ENCODE measurements at regions not wholly inside any gene's neighbourhood (a gene's known extent, or its start where the extent isn't known, plus 50 kb on each side); places are given as distances from the start of the nearest gene placed in this dataset.

DNA sequence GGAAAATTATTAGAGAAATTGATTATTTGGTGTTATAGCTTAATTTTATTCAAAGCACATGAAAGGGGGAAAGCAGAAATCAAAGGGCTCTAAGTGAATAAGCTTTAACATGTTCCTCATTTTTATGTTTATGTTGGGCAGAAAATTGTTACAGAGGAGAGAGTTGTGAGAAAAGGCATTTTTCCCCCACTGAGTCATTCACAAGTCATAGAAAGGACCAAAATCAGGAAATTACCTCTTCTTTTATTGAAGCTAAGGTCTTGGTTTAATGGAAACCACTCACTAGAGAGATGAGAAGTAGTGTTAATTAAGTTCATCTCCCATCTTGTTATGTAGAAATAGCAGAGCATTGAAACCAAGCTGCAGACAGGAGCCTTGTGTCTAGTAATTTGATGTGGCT is 175.3 kb upstream of the THUMPD2 start:
- Histone ChIP-seq H3K4me3 (no peak overlapping the region), H3K27me3 (no peaks in the 10 kb centered on the region), H3K36me3 (no peaks in the 10 kb centered on the region), H3K4me1 (ENCODE audit: insufficient read depth) (no peaks in the 10 kb centered on the region), H3K27ac (no peak overlapping the region), H3K9me3 (no peaks in the 10 kb centered on the region)
- TF ChIP-seq, protein P1, sequence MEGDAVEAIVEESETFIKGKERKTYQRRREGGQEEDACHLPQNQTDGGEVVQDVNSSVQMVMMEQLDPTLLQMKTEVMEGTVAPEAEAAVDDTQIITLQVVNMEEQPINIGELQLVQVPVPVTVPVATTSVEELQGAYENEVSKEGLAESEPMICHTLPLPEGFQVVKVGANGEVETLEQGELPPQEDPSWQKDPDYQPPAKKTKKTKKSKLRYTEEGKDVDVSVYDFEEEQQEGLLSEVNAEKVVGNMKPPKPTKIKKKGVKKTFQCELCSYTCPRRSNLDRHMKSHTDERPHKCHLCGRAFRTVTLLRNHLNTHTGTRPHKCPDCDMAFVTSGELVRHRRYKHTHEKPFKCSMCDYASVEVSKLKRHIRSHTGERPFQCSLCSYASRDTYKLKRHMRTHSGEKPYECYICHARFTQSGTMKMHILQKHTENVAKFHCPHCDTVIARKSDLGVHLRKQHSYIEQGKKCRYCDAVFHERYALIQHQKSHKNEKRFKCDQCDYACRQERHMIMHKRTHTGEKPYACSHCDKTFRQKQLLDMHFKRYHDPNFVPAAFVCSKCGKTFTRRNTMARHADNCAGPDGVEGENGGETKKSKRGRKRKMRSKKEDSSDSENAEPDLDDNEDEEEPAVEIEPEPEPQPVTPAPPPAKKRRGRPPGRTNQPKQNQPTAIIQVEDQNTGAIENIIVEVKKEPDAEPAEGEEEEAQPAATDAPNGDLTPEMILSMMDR (IDR thresholded peaks at IDR 0.05) = no peak
- TF ChIP-seq EP300 (IDR thresholded peaks at IDR 0.05) (no peak), POLR2A (IDR thresholded peaks at IDR 0.05) (no peak)
- intact Hi-C loops (cut with DNase I) = no loop called here
- no peak for DNase-seq

GRCh38 chr2:39949131-39949530 is 170.1 kb upstream of the THUMPD2 start:
- WGBS, 3 donors = 78 to 90% (median 89%) methylated on average over 1 of the region's 1 CpG
- H3K27ac ChIP-seq = no peak overlapping the region
- no peak for TF ChIP-seq EP300 (IDR thresholded peaks at IDR 0.05)
- TF ChIP-seq POLR2A (IDR thresholded peaks at IDR 0.05) = no peak
- H3K9me3 ChIP-seq = no peaks in the 10 kb centered on the region
- H3K36me3 ChIP-seq = no peaks in the 10 kb centered on the region
- DNase-seq = no peak
- H3K4me3 ChIP-seq = no peak overlapping the region
- no peaks in the 10 kb centered on the region for H3K27me3 ChIP-seq
- no peaks in the 10 kb centered on the region for H3K4me1 ChIP-seq (ENCODE audit: insufficient read depth)
- intact Hi-C loops (cut with DNase I) = no loop called here

DNA sequence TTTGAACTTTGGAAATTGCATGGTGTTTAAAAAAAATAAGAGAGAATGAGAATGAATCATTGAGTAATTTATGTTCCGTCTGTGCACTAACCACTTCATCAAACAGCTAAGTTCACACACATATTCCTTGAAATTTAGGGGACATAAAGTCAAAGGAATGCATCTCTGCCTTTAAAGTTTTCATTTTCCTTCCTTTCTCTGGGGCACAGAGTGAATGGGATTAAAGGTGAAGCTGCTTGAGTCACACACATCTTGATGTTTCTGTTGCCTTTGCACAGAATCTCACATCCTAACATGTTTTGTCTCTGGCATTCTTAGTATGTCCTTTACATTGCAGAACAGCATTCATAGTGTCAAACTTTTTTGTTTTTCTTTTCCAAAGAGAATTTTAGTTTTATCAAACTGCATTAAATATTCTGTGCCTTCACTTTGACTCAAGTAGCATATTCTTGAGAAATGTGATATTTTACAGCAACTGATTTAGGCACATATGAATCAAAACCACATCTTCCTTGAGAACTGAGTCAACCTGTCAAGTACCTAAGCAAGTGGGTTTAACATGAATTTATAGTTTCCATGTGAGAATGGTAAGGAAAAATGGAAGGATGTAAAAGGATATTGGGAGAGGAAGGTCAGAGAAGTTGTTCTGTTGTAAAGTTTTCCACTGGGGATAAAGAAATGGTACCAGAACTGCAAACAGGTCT is 169.1 kb upstream of the THUMPD2 start:
- DNase-seq = no peak
- WGBS, 3 donors = 79 to 88% (median 84%) methylated on average over 1 of the region's 1 CpG

DNA sequence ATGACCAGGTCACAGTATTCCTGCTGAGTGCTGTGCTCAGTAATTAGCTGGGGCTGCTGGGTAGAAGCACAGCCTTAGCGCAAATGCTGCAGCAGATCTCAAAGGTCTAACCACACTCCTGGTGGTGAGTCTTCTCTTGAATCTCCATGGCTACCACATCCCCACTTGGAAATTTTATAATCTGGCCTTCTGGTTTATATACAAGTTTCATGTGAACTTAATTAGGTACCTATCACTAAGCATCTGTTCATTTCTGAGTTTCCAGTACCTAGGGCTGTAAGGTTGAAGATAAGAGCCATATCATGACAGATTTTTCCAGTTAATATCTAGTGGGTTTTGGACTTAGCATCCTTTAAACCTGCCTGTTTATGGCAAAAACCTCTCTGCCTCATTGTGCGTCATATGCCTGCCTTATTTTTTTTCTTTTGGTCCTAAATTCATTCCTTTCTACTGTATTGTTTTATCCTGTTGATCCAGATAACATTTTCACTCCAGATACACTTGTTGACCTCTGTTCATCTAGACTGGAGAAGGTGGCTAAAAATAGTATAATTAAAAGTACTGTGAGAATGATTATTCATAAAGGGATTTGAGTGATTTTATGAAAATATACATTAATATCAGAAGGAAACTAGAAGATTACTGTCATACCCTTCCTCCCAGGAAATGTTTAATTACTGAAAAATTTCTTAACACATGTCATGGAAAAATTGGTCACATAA is 168.4 kb upstream of the THUMPD2 start:
- no peaks in the 10 kb centered on the region for H3K27me3 ChIP-seq
- no peaks in the 10 kb centered on the region for H3K4me1 ChIP-seq (ENCODE audit: insufficient read depth)
- 95 to 100% (median 98%) methylated on average over 2 of the region's 2 CpGs for WGBS, 3 donors
- no peak overlapping the region for H3K27ac ChIP-seq
- TF ChIP-seq EP300 (IDR thresholded peaks at IDR 0.05) = no peak
- no peak for TF ChIP-seq POLR2A (IDR thresholded peaks at IDR 0.05)
- TF ChIP-seq, protein P1 (IDR thresholded peaks at IDR 0.05) = no peak
- no peak for DNase-seq
- no peak overlapping the region for H3K4me3 ChIP-seq
- no peaks in the 10 kb centered on the region for H3K9me3 ChIP-seq
- intact Hi-C loops (cut with DNase I) = no loop called here
- H3K36me3 ChIP-seq = no peaks in the 10 kb centered on the region

More for the DNA sequence above, 169.1 kb upstream of the THUMPD2 start:
- H3K9me3 ChIP-seq = no peaks in the 10 kb centered on the region
- H3K36me3 ChIP-seq = no peaks in the 10 kb centered on the region
- no peak for TF ChIP-seq EP300 (IDR thresholded peaks at IDR 0.05)
- TF ChIP-seq, protein P1 (IDR thresholded peaks at IDR 0.05) = no peak
- TF ChIP-seq POLR2A (IDR thresholded peaks at IDR 0.05) = no peak
- no peaks in the 10 kb centered on the region for H3K27me3 ChIP-seq
- no peaks in the 10 kb centered on the region for H3K4me1 ChIP-seq (ENCODE audit: insufficient read depth)
- H3K27ac ChIP-seq = no peak overlapping the region
- H3K4me3 ChIP-seq = no peak overlapping the region
- intact Hi-C loops (cut with DNase I) = no loop called here

DNA sequence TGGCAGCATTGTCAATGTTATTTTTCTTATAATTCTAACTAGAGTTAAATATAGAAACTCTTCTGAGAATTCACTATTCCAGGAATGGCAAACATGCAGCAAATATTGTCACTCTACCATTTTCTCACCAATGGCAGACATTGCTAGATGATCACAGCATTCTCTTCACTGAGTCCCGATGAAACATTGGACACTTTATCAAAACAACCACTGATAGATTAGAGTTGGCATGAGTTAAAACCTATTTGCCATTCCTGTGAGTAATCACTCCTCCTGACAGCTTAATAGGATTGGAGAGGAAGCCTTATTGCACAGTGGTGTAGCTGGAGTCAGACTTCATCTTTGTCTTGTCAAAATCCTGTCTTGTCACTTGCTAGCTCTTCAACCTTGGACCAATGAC is 163.9 kb upstream of the THUMPD2 start:
- Histone ChIP-seq H3K9me3 (no peaks in the 10 kb centered on the region), H3K36me3 (no peaks in the 10 kb centered on the region), H3K27me3 (no peaks in the 10 kb centered on the region), H3K27ac (no peak overlapping the region), H3K4me3 (no peak overlapping the region), H3K4me1 (ENCODE audit: insufficient read depth) (no peaks in the 10 kb centered on the region)
- intact Hi-C loops (cut with DNase I) = no loop called here
- TF ChIP-seq POLR2A (IDR thresholded peaks at IDR 0.05) = no peak
- TF ChIP-seq EP300 (IDR thresholded peaks at IDR 0.05) = no peak
- TF ChIP-seq, protein P1 (IDR thresholded peaks at IDR 0.05) = no peak
- WGBS, 3 donors = 7 to 11% (median 11%) methylated on average over 1 of the region's 1 CpG
- DNase-seq = no peak

Measured in ovary (tissue), 7 donors.